ENCODE measurements at regions not wholly inside any gene's neighbourhood (a gene's known extent, or its start where the extent isn't known, plus 50 kb on each side); places are given as distances from the start of the nearest gene placed in this dataset.

GRCh38 chrX:99091459-99091858, 1318.6 kb downstream of the PCDH19 start:
- H3K4me3 ChIP-seq (ENCODE audit: low read depth, low read length) = no peak overlapping the region
- TF ChIP-seq CTCF (conservative IDR thresholded peaks at IDR 0.05; ENCODE audit: low read depth, low read length) = no peak
- DNase-seq (ENCODE audit: low read depth) = no peak

- no peak overlapping the region for H3K4me3 ChIP-seq (ENCODE audit: low read depth, low read length)
- TF ChIP-seq CTCF (conservative IDR thresholded peaks at IDR 0.05; ENCODE audit: low read depth, low read length) = no peak
- no peak for DNase-seq (ENCODE audit: low read depth)
Observed at GRCh38 chrX:99078301-99078700, 1331.8 kb downstream of the PCDH19 start.

- TF ChIP-seq CTCF (conservative IDR thresholded peaks at IDR 0.05; ENCODE audit: low read depth, low read length) = no peak
- H3K4me3 ChIP-seq (ENCODE audit: low read depth, low read length) = no peak overlapping the region
- DNase-seq (ENCODE audit: low read depth) = no peak
Observed at GRCh38 chrX:99077099-99077498, 1333.0 kb downstream of the PCDH19 start.

- TF ChIP-seq CTCF (conservative IDR thresholded peaks at IDR 0.05; ENCODE audit: low read depth, low read length) = no peak
- DNase-seq (ENCODE audit: low read depth) = no peak
- no peak overlapping the region for H3K4me3 ChIP-seq (ENCODE audit: low read depth, low read length)
Observed at GRCh38 chrX:99073551-99073950, 1336.5 kb downstream of the PCDH19 start.

GRCh38 chrX:99051639-99052038, 1358.4 kb downstream of the PCDH19 start:
- no peak for TF ChIP-seq CTCF (conservative IDR thresholded peaks at IDR 0.05; ENCODE audit: low read depth, low read length)
- no peak for DNase-seq (ENCODE audit: low read depth)
- H3K4me3 ChIP-seq (ENCODE audit: low read depth, low read length) = no peak overlapping the region

GRCh38 chrX:99033226-99033901, 1376.7 kb downstream of the PCDH19 start:
- no peak overlapping the region for H3K4me3 ChIP-seq (ENCODE audit: low read depth, low read length)
- TF ChIP-seq CTCF (conservative IDR thresholded peaks at IDR 0.05; ENCODE audit: low read depth, low read length) = no peak
- no peak for DNase-seq (ENCODE audit: low read depth)

GRCh38 chrX:99010957-99011356, 1399.1 kb downstream of the PCDH19 start:
- no peak overlapping the region for H3K4me3 ChIP-seq (ENCODE audit: low read depth, low read length)
- DNase-seq (ENCODE audit: low read depth) = no peak
- TF ChIP-seq CTCF (conservative IDR thresholded peaks at IDR 0.05; ENCODE audit: low read depth, low read length) = no peak
